Upper lobe of left lung (tissue), 6 donors: ENCODE measurements at regions not wholly inside any gene's neighbourhood (a gene's known extent, or its start where the extent isn't known, plus 50 kb on each side); places are given as distances from the start of the nearest gene placed in this dataset.

Experiments used
- ATAC-seq, 2 donors: fragments of 200-7000 bp; cut with Tn5 transposase; one replicate each; pipeline ENCODE4 v1.9.1; 2022; ENCODE audit warnings: mild to moderate bottlenecking in 2 of 2, moderate library complexity in 2 of 2; ENCODE audit not compliant: low FRiP score in 2 of 2
- DNase-seq, 2 donors: peaks; one replicate each; pipeline ENCODE4 v3.0.0-alpha.2; 2019 to 2020
- H3K27ac ChIP-seq, 4 donors: fragments of 200-600 bp; sonication (generic); one replicate each; pipeline ENCODE4 v1.5.1; 2016 to 2019
- H3K27me3 ChIP-seq, 4 donors: fragments of 200-600 bp; sonication (generic); one replicate each; pipeline ENCODE4 v1.5.1; 2017 to 2019
- H3K36me3 ChIP-seq, 4 donors: fragments of 200-600 bp; sonication (generic); one replicate each; pipeline ENCODE4 v1.5.1; 2016 to 2019
- H3K4me1 ChIP-seq, 4 donors: fragments of 200-600 bp; sonication (generic); one replicate each; pipeline ENCODE4 v1.5.1; 2018 to 2019
- H3K4me3 ChIP-seq, 4 donors: fragments of 200-600 bp; sonication (generic); one replicate each; pipeline ENCODE4 v1.5.1; 2017 to 2019; ENCODE audit warnings: mild to moderate bottlenecking in 2 of 4, moderate library complexity in 1 of 4
- H3K9me3 ChIP-seq, 4 donors: fragments of 200-600 bp; sonication (generic); one replicate each; pipeline ENCODE4 v1.5.1; 2018 to 2019
- CTCF ChIP-seq, 6 experiments: fragments of 450-650 bp in 4 of 6; fragments of 200-600 bp in 2 of 6; sonication (generic) in 2 of 6; IDR thresholded peaks; one replicate each; pipeline ENCODE4 v1.5.1; 2016 to 2019; ENCODE audit warnings: antibody characterized with exemption in 6 of 6
- EP300 ChIP-seq, 4 donors: sonication (generic); formaldehyde crosslinking; IDR thresholded peaks; one replicate each; pipeline ENCODE4 v1.5.1; 2017; ENCODE audit warnings: antibody characterized with exemption in 4 of 4, control low read depth in 2 of 4
- POLR2A ChIP-seq, 4 donors: fragments of 450-650 bp; IDR thresholded peaks; one replicate each; pipeline ENCODE4 v1.5.1; 2016 to 2017; ENCODE audit warnings: antibody characterized with exemption in 4 of 4, mild to moderate bottlenecking in 2 of 4
- POLR2AphosphoS5 ChIP-seq, 2 donors: sonication (generic); formaldehyde crosslinking; IDR thresholded peaks; one replicate each; pipeline ENCODE4 v1.5.1; 2017; ENCODE audit warnings: antibody characterized with exemption in 2 of 2
- WGBS, 2 donors: methylation state at CpG; one replicate each; pipeline ENCODE4 v1.1.5; 2017 to 2018; 5-methylcytosine and 5-hydroxymethylcytosine counted together
- donor health status: DM: no; HTN: no; CAD: no; lungs with moderate emphysema.
- donor health status: DM: no; HTN: yes; CAD: no; lungs with severe emphysema.

DNA sequence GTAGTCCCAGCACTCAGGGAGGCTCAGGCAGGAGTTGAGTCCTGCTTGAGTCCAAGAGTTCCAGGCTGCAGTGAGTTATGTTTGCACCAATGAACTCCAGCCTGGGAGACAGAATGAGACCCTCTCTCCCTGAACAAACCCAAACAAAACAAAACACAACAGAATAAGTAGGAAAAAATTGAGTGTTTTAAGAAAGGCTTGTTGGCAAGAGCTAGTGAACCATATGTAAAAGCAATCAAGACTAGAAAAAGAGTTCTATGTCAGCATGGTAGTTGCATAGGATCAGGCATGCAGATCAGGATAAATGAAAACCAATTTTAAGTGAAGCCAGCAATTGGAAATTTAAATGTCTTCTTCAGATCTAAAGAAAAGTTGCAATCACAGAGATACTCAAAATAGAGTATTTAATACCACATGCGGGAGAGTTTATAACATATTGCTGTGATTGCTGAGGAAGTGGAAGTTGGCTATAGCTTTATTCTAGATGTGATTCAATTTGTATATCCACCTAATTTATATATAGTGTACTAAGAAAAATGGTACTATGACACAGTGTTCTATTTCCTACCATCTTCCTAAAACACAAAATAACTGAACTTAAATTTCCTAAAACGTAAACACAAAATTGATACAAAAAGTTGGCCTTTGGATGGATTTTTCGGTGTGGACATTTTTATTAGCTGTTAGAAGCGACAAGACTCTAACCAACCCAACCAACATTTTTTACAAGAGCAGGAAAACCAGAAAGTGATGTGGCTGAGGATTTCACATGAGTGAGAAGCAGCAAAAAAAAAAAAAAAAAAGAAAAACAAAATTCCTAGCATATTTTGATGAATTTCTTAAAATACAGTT is 101.9 kb upstream of the ROBO1 start:
- Histone ChIP-seq H3K36me3 (no peaks in the 10 kb centered on the region), H3K27ac (no peak overlapping the region), H3K9me3 (no peaks in the 10 kb centered on the region), H3K4me1 (no peaks in the 10 kb centered on the region), H3K27me3 (no peaks in the 10 kb centered on the region), H3K4me3 (no peak overlapping the region)
- 69 to 75% methylated on average over 4 of the region's 4 CpGs for WGBS, 2 donors
- no peak for TF ChIP-seq EP300 (IDR thresholded peaks at IDR 0.05)
- no peak for TF ChIP-seq POLR2A (IDR thresholded peaks at IDR 0.05)
- TF ChIP-seq CTCF (IDR thresholded peaks at IDR 0.05) = no peak
- TF ChIP-seq POLR2AphosphoS5 (IDR thresholded peaks at IDR 0.05) = no peak
- no peak for DNase-seq
- no peak for ATAC-seq

DNA sequence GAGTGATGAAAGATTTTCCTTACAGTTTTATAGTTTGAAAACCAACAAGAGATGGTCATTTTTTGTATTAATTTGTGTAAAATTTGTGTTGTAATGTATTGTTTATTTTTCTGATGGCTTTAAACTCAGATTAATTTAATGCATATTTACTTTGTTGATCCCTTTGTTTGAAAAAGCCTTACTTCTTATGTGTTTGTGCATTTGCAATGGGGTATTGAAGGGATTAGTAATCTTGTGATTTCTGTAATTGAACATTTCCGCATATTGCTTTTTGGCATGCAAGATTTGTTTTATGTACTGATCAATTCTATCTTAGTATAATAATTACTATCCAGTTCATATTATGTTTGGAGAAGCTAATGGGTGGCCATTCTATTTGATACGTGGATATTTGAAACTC is 98.4 kb upstream of the ROBO1 start:
- TF ChIP-seq POLR2A (IDR thresholded peaks at IDR 0.05) (no peak), EP300 (IDR thresholded peaks at IDR 0.05) (no peak), POLR2AphosphoS5 (IDR thresholded peaks at IDR 0.05) (no peak), CTCF (IDR thresholded peaks at IDR 0.05) (no peak)
- Histone ChIP-seq H3K36me3 (no peaks in the 10 kb centered on the region), H3K9me3 (no peaks in the 10 kb centered on the region), H3K27ac (no peak overlapping the region), H3K27me3 (no peaks in the 10 kb centered on the region), H3K4me1 (no peaks in the 10 kb centered on the region), H3K4me3 (no peak overlapping the region)
- DNase-seq (no peak), ATAC-seq (no peak)
- 88 to 91% methylated on average over 2 of the region's 2 CpGs for WGBS, 2 donors

- no peak overlapping the region for H3K27ac ChIP-seq
- H3K36me3 ChIP-seq = no peaks in the 10 kb centered on the region
- no peaks in the 10 kb centered on the region for H3K4me1 ChIP-seq
- no peaks in the 10 kb centered on the region for H3K9me3 ChIP-seq
- no peaks in the 10 kb centered on the region for H3K27me3 ChIP-seq
- DNase-seq = no peak
- no peak overlapping the region for H3K4me3 ChIP-seq
- TF ChIP-seq CTCF (IDR thresholded peaks at IDR 0.05) (no peak), EP300 (IDR thresholded peaks at IDR 0.05) (no peak), POLR2A (IDR thresholded peaks at IDR 0.05) (no peak), POLR2AphosphoS5 (IDR thresholded peaks at IDR 0.05) (no peak)
- no peak for ATAC-seq
Observed at GRCh38 chr3:79864077-79864476, 96.3 kb upstream of the ROBO1 start.

DNA sequence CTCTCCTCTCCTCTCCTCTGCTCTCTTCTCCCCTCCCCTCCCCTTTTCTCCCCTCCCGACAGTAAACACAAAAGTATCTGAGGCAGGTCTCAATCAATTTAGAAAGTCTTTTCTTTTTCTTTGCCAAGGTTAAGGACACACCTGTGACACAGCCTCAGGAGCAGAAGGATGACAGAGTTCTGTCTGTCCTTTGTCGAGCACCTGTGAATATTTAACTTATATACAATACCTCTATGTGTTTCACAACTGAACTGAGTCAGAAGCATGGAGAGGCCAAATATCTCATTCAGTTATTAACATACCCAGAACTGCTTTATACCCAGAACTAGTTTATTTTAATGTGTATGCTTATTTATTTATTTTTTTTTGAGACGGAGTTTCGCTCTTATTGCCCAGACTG is 81.1 kb upstream of the ROBO1 start:
- Histone ChIP-seq H3K27ac (no peak overlapping the region), H3K36me3 (no peaks in the 10 kb centered on the region), H3K9me3 (no peaks in the 10 kb centered on the region), H3K27me3 (no peaks in the 10 kb centered on the region), H3K4me1 (no peaks in the 10 kb centered on the region), H3K4me3 (no peak overlapping the region)
- TF ChIP-seq POLR2AphosphoS5 (IDR thresholded peaks at IDR 0.05) (no peak), CTCF (IDR thresholded peaks at IDR 0.05) (no peak), EP300 (IDR thresholded peaks at IDR 0.05) (no peak), POLR2A (IDR thresholded peaks at IDR 0.05) (no peak)
- WGBS, 2 donors = 76 to 83% methylated on average over 4 of the region's 4 CpGs
- DNase-seq (no peak), ATAC-seq (no peak)

DNA sequence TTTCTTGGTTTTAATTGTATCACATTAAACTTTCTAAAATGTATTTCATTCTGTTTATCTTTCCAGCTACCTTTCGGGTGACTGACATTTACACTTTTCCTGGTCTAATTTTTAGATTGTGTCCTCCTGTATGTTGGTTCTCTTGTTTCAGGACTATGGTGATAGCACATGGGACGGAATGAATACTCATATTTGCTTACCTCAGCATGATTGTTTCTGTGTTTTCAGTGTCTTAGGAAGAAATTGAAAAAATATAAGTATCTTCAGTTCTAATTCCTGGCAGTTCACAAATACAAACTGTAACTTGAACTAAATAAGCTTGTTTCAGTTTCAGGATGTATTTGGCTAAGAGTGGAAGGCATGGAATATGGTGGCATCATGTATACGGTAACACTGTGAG is 80.1 kb upstream of the ROBO1 start:
- Histone ChIP-seq H3K4me1 (no peaks in the 10 kb centered on the region), H3K36me3 (no peaks in the 10 kb centered on the region), H3K4me3 (no peak overlapping the region), H3K27ac (no peak overlapping the region), H3K9me3 (no peaks in the 10 kb centered on the region), H3K27me3 (no peaks in the 10 kb centered on the region)
- no peak for DNase-seq
- TF ChIP-seq POLR2AphosphoS5 (IDR thresholded peaks at IDR 0.05) (no peak), EP300 (IDR thresholded peaks at IDR 0.05) (no peak), POLR2A (IDR thresholded peaks at IDR 0.05) (no peak), CTCF (IDR thresholded peaks at IDR 0.05) (no peak)
- ATAC-seq = no peak
- 56 to 58% methylated on average over 3 of the region's 3 CpGs for WGBS, 2 donors
